ENCODE measurements at regions not wholly inside any gene's neighbourhood (a gene's known extent, or its start where the extent isn't known, plus 50 kb on each side); places are given as distances from the start of the nearest gene placed in this dataset.

DNA sequence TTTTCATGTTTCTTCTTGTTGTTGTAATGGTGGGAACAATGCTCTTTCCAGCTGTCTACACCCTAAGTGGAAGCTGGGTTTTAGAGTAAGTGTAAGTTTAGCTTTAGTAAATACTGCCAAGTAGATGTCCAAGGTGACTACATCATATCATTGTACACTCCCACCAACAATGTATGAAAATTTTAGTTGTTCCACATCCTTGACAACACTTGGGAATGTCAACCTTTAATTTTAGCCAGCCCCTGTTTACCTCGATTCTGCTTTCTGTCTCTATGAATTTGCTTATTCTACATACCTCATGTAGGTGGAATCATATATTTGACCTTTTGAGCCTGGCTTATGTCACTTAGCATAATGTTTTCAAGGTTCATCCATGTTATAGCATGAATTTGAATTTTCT is 93.0 kb downstream of the MTPAP start:
- H3K27ac Mint-ChIP-seq, result no peak overlapping the region

DNA sequence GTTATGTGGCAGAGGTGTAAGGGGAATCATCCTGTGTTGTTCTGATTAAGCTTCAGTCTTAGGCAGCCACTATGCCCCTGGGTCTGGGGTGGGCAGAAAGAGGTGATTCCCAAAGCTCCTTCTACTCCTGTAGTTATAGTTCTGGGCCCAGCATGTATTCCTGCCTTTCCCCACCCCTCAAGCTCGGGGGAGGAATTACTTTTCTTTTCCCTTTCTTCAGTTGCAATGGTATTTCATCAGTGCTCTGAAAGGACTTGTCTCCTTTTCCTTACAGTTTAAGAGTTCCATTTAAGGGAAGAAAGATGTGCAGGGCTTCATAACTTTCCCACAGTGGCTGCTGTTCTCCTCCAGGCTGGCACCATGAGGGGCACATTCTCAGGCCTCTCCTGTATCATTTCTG is 94.2 kb downstream of the MTPAP start:
- H3K4me3 Mint-ChIP-seq, result no peak overlapping the region
- H3K27ac Mint-ChIP-seq, result no peak overlapping the region
- no peaks in the 10 kb centered on the region for H3K36me3 Mint-ChIP-seq (ENCODE audit: low read depth)
- H3K9me3 Mint-ChIP-seq, result peaks cover 21% of the 10 kb centered on the region
- no peaks in the 10 kb centered on the region for H3K4me1 Mint-ChIP-seq (ENCODE audit: low read depth)
- peaks cover 11% of the 10 kb centered on the region for H3K27me3 Mint-ChIP-seq

More for the DNA sequence above, 93.0 kb downstream of the MTPAP start:
- no peaks in the 10 kb centered on the region for H3K4me1 Mint-ChIP-seq (ENCODE audit: low read depth)
- no peaks in the 10 kb centered on the region for H3K36me3 Mint-ChIP-seq (ENCODE audit: low read depth)
- H3K9me3 Mint-ChIP-seq, result peaks cover 21% of the 10 kb centered on the region
- no peak overlapping the region for H3K4me3 Mint-ChIP-seq
- H3K27me3 Mint-ChIP-seq, result peaks cover 12% of the 10 kb centered on the region

DNA sequence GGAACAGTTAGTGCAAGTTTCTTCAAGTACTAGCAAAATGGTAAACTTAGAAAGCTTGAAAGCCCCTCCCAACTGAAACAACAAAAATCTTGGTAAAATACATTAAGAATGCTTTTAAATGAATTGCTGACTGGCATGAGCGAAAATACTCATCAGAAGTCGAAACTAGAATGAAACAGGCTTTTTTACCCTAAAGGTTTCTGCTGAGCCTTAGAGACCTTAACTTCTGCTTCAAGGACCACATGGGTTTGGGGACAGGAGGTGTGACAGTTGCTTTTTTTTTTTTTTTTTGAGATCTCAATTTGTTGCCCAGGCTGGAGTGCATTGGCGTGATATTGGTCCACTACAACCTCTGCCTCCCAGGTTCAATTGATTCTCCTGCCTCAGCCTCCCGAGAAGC is 100.3 kb downstream of the MTPAP start:
- Mint-ChIP-seq H3K36me3 (ENCODE audit: low read depth) (no peaks in the 10 kb centered on the region), H3K27me3 (no peaks in the 10 kb centered on the region), H3K4me1 (ENCODE audit: low read depth) (no peaks in the 10 kb centered on the region), H3K4me3 (no peak overlapping the region), H3K27ac (no peak overlapping the region), H3K9me3 (peaks cover 9% of the 10 kb centered on the region)

DNA sequence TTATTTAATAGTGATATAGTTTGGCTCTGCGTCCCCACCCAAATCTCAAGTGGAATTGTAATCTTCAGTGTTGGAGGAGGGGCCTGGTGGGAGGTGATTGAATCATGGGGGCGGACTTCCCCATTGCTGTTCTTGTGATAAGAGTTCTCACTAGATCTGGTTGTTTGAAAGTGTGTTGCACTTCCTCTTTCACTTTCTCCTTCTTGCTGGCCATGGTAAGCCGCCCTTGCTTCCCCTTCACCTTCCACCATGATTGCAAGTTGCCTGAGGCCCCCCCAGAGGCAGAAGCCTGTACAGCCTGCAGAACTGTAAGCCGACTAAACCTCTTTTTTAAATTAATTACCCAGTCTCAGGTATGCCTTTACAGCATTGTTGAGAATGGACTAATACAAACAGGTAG is 101.4 kb downstream of the MTPAP start:
- H3K4me3 Mint-ChIP-seq, result no peak overlapping the region
- no peaks in the 10 kb centered on the region for H3K27me3 Mint-ChIP-seq
- H3K4me1 Mint-ChIP-seq (ENCODE audit: low read depth), result no peaks in the 10 kb centered on the region
- H3K36me3 Mint-ChIP-seq (ENCODE audit: low read depth), result no peaks in the 10 kb centered on the region
- peaks cover 4% of the 10 kb centered on the region for H3K9me3 Mint-ChIP-seq
- peak overlapping the region; percentile 8 for H3K27ac Mint-ChIP-seq

DNA sequence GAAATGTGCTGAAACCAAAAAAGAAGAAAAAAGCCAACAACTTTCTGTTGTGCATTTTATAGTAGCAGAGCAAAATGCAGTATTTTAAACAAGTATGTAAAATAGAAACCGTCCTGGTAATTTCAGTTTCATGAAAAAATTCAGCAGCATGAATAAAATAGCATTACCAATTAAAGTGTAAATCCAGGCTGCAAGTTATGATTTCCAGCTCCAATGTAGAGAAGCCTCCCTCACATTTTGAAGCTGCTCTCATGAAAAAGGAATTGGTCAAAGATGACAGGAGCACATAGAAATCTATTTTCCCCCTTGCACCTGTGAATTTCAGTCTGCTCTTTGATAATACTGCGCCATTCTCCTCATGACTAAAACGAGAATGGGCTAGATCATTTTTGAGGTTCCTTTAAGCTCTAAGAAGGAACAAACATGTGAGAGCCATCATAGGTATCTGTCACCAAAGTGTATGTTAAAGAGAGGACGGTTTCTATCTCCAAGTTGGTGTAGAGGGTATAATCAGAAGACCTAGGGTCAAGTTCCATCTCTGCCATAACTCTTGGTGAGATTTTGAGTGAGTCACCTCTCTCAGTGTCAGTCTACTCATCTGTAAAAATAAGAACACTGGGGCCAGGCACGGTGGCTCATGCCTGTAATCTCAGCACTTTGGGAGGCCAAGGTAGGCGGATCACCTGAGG is 107.5 kb downstream of the MTPAP start:
- no peaks in the 10 kb centered on the region for H3K9me3 Mint-ChIP-seq
- no peaks in the 10 kb centered on the region for H3K27me3 Mint-ChIP-seq
- no peak overlapping the region for H3K27ac Mint-ChIP-seq
- no peaks in the 10 kb centered on the region for H3K36me3 Mint-ChIP-seq (ENCODE audit: low read depth)
- H3K4me3 Mint-ChIP-seq, result no peak overlapping the region
- no peaks in the 10 kb centered on the region for H3K4me1 Mint-ChIP-seq (ENCODE audit: low read depth)

DNA sequence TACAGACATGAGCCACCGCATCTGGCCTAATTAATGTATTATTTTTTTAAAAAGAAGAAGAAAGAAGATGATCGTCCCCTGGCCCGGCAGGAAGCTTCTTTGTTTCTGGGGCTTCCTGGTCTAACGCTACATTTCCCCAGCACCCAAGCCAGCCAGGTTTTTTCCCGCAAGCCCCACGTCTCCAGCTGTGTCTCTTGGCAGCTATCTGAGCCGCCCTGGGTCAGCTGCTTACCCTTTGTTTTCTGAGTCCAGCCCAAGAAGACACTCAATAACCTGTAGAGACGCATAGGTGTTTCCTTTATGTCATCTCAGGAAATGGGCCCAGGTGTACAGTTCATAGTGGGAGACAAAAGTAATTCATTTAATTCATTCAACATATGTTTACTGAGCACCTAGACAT is 110.2 kb downstream of the MTPAP start:
- Mint-ChIP-seq H3K27ac (no peak overlapping the region), H3K36me3 (ENCODE audit: low read depth) (no peaks in the 10 kb centered on the region), H3K9me3 (no peaks in the 10 kb centered on the region), H3K27me3 (no peaks in the 10 kb centered on the region), H3K4me1 (ENCODE audit: low read depth) (no peaks in the 10 kb centered on the region), H3K4me3 (no peak overlapping the region)

DNA sequence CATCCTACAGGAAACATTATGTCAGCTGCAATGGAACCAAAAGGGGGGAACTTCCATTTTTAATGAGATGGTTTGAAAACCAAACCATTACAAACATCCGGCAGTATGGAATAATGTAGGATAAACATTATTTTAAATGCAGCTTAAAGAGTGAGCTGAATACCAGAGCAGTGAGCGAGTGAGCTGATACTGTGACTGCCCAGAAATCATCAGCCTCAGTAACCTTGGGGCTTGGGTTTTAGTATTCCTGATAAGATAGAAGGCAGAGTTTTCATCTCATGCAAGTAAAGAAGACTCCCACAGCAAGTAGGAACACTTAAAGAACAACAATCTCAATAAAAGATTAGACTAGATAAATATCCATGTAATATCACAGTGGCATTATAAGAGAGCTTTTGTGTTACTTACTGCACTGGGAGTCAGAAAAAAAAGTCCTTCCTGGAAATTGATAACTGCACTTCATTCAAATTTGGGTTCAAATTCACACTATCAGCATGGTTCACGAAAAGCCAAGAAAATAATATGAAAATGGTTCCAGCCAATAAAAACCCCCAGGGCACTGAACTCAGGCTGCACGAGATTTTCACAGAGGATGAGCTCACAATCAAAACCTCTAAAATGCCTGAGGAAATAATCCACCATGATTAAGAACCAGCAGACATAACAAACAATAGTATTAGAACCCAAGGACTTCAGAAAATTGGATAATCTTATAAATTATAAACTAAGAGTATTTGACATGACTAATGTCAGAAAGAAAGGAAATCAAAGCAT is 115.7 kb downstream of the MTPAP start:
- peaks cover 18% of the 10 kb centered on the region for H3K27me3 Mint-ChIP-seq
- no peaks in the 10 kb centered on the region for H3K9me3 Mint-ChIP-seq
- H3K4me3 Mint-ChIP-seq, result no peak overlapping the region

DNA sequence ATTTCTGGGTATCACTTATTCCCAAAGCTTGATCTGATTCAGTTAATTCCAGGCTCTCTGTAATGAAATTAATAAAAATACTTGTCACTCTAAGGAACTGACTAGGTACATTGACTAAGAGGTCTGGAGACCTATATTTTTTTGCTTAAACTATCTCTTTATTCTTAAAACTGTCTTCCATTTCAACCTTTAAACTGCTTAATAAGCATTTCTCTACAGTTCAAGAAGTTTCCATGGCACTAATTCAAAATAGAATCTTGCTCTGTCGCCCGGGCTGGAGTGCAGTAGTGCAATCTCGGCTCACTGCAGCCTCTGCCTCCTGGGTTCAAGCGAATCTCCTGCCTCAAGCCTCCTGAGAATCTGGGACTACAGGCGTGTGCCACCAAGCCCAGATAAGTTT is 117.4 kb downstream of the MTPAP start:
- Mint-ChIP-seq H3K9me3 (no peaks in the 10 kb centered on the region), H3K27ac (no peak overlapping the region), H3K27me3 (peaks cover 18% of the 10 kb centered on the region), H3K4me1 (ENCODE audit: low read depth) (no peaks in the 10 kb centered on the region), H3K36me3 (ENCODE audit: low read depth) (no peaks in the 10 kb centered on the region), H3K4me3 (no peak overlapping the region)

More for the DNA sequence above, 115.7 kb downstream of the MTPAP start:
- Mint-ChIP-seq H3K27ac (no peak overlapping the region), H3K36me3 (ENCODE audit: low read depth) (no peaks in the 10 kb centered on the region), H3K4me1 (ENCODE audit: low read depth) (no peaks in the 10 kb centered on the region)

DNA sequence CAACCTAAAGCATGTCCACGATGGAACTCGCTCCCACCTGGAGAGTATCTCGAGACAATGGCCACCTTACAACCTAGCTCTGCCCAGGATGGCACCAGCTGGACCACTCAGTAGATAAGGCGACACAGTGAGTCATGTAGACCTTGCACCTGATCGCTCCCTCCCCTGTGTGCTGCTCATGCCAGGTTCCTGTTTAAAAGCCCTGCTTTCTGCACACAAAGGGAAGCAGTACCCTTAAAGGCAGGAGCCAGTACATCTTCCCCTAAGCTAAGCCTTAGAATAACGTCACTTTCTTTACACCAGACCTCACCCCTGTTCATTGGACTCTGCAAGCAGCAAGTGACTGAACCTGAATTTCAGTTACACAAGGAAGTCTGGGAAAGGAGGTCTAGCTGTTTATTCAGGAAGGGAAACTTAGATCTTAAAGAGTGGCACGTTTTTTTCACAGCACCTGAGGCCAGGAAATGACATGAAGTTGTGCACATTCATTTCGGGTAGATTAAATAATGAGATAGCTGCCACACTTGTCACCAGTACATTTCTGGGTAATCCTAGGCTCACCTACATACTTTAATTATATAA is 117.9 kb downstream of the MTPAP start:
- H3K27ac Mint-ChIP-seq, result peak overlapping the region; percentile 1
- H3K4me1 Mint-ChIP-seq (ENCODE audit: low read depth), result no peaks in the 10 kb centered on the region
- H3K36me3 Mint-ChIP-seq (ENCODE audit: low read depth), result no peaks in the 10 kb centered on the region
- no peak overlapping the region for H3K4me3 Mint-ChIP-seq
- H3K9me3 Mint-ChIP-seq, result no peaks in the 10 kb centered on the region
- peaks cover 18% of the 10 kb centered on the region for H3K27me3 Mint-ChIP-seq

DNA sequence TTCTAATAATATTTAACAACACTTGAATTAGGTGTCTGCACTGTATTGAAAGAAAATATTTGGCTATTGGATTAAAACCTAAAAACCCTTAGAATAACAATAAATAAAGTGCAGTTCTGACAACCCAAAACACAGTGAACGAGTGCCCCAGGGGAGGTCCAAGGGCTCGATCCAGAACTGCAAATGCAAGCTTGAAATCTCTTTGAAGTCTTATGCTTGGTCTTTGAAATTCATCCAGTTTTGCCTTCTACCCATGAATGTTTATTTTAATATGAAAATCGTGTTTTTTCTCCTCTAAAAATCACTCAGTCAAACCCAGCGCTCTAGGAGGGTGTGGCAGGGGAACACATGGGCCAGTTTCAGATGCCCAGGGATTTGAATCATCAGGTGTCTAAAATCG is 119.5 kb downstream of the MTPAP start:
- Mint-ChIP-seq H3K4me1 (ENCODE audit: low read depth) (no peaks in the 10 kb centered on the region), H3K27ac (no peak overlapping the region), H3K9me3 (no peaks in the 10 kb centered on the region), H3K36me3 (ENCODE audit: low read depth) (no peaks in the 10 kb centered on the region), H3K4me3 (no peak overlapping the region), H3K27me3 (peaks cover 21% of the 10 kb centered on the region)

DNA sequence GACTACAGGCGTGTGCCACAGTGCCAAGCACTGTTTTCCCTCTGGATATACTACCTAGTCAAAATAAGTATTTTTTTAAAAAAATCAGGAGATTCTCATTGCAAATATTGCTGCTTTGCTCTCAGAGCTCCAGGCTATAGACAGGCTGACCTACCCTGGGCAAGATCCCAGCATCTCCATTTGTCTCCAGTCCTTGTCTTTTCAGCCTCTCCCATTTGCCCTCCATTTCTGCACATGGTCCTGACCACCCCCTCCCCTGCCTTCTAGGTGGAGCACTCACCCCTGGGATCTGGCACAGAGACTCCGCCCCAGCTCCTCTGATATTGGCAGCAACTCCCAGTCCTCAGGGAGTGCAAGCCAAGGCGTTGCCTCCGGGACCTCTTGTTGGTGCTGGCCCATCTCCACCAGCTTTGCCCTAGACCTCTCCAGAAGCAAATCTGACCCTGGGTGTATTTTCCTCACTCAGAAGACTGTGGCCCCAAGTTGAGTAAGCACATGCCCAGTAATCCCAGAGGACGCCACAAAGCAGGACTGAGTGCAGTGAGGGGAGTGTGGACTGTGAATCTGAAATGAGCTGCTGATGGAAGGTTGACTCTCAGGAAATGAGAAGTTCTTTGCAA is 120.6 kb downstream of the MTPAP start:
- Mint-ChIP-seq H3K4me1 (ENCODE audit: low read depth) (no peaks in the 10 kb centered on the region), H3K27me3 (peaks cover 21% of the 10 kb centered on the region), H3K36me3 (ENCODE audit: low read depth) (no peaks in the 10 kb centered on the region), H3K27ac (no peak overlapping the region), H3K9me3 (no peaks in the 10 kb centered on the region), H3K4me3 (no peak overlapping the region)

DNA sequence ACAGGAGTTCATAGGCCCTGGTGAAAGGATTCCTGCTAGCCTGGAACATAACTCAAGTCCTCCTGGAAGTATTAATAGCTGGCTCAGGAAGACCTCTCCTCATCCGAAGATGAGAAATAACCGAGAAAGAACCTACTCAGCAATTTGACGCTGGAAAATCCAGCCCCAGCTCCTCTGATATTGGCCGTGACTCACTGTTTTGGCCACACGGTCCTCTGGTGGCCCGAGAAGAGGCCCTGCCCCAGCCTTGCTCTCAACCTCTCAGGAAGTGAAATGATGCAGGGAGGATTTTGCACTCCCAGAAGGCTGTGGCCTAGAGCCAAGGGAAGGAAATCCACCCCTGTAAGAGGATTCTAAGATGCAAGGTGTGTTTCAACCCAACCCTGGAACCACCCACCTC is 121.6 kb downstream of the MTPAP start:
- Mint-ChIP-seq H3K4me1 (ENCODE audit: low read depth) (no peaks in the 10 kb centered on the region), H3K4me3 (no peak overlapping the region), H3K27ac (no peak overlapping the region)

DNA sequence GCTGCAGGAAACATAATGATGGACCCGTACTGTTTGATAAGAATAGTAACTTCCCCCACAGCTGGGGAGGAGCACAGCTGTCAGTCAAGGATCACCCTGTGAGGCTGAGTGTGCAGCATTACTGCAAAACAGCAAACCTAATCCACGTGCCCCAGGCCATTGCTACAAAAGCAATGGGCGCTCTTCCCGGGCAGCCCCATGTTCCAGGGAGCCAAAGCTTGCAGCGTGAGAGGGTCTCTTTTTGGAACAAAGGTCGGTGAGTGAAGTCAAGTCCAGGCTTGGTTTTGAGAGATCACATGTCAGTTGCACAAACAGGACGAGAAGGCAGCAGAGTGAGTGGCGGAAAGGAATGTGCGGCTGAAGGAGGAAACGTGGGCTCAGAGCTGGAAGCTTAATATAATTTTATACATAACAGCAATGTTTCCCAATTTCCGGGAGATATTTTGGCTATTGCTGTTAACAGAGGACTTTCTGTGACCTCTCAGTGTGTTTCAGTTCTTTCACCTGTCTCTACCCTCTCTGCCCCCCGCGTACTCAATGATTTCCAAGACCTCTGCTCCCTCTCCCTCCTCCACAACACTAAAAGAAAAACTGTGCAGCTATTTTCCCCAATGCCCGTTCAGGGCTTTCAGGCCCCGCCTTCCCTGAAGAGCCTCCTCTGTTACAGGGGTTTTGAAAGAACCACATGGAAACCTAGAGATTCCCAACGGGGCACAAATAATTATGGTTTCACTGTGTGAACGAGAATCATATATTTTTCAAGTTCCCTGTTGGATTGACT is 128.9 kb downstream of the MTPAP start:
- H3K4me3 Mint-ChIP-seq, result peak overlapping the region; percentile 6
- H3K27ac Mint-ChIP-seq, result no peak overlapping the region
- peaks cover 13% of the 10 kb centered on the region for H3K4me1 Mint-ChIP-seq (ENCODE audit: low read depth)
- H3K9me3 Mint-ChIP-seq, result no peaks in the 10 kb centered on the region
- H3K27me3 Mint-ChIP-seq, result peaks cover 29% of the 10 kb centered on the region
- H3K36me3 Mint-ChIP-seq (ENCODE audit: low read depth), result no peaks in the 10 kb centered on the region

More for the DNA sequence above, 121.6 kb downstream of the MTPAP start:
- Mint-ChIP-seq H3K27me3 (peaks cover 16% of the 10 kb centered on the region), H3K36me3 (ENCODE audit: low read depth) (no peaks in the 10 kb centered on the region), H3K9me3 (no peaks in the 10 kb centered on the region)

DNA sequence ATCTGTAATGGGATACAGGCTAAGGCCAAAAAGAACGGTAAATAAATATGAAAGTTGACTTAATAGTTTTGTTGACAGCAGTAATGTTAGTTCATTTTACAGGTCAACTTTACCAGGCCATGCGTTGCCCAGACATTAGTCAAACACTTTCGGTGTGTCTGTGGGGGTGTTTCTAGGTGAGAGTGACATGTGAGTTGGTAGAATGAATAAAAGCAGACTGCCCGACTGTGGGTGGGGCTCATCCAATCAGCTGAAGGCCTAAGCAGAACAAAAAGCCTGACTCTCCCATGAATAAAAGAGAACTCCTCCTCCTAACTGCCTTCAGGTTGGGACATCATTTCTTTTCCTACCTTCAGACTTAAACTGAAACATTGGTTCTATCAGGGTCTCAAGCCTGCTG is 132.3 kb downstream of the MTPAP start:
- H3K27ac Mint-ChIP-seq, result no peak overlapping the region
- H3K36me3 Mint-ChIP-seq (ENCODE audit: low read depth), result no peaks in the 10 kb centered on the region
- H3K27me3 Mint-ChIP-seq, result peaks cover 32% of the 10 kb centered on the region
- H3K4me3 Mint-ChIP-seq, result no peak overlapping the region
- H3K4me1 Mint-ChIP-seq (ENCODE audit: low read depth), result peaks cover 13% of the 10 kb centered on the region
- H3K9me3 Mint-ChIP-seq, result no peaks in the 10 kb centered on the region

All from stimulated activated naive CD8-positive, alpha-beta T cell treated with anti-CD3 and anti-CD28 coated beads, Interleukin-15, Interleukin-2, amounts not matched to agents 100 ng/mL and 50 ng/mL, for 24 hours (primary cell).